ENCODE measurements at regions not wholly inside any gene's neighbourhood (a gene's known extent, or its start where the extent isn't known, plus 50 kb on each side); places are given as distances from the start of the nearest gene placed in this dataset.

GRCh38 chr21:41598561-41599431 is 90.8 kb upstream of the TMPRSS2 start:
- no peak for TF ChIP-seq POLR2A (IDR thresholded peaks at IDR 0.05; ENCODE audit: low read depth, low read length)
- TF ChIP-seq PAX5 (IDR thresholded peaks at IDR 0.05; ENCODE audit: insufficient read depth, low read length, severe bottlenecking) = no peak
- no peak for TF ChIP-seq SPI1 (IDR thresholded peaks at IDR 0.05; ENCODE audit: low read depth, low read length)
- TF ChIP-seq POLR2AphosphoS5 (IDR thresholded peaks at IDR 0.05; ENCODE audit: low read depth, low read length) = no peak
- no peak for TF ChIP-seq TAF1 (IDR thresholded peaks at IDR 0.05; ENCODE audit: low read depth, low read length)
- no peak for TF ChIP-seq POU2F2 (IDR thresholded peaks at IDR 0.05; ENCODE audit: low read depth, low read length)
- DNase-seq (ENCODE audit: insufficient read length, low spot score) = no peak
- FAIRE-seq = no peak

GRCh38 chr21:41597811-41598231 is 89.9 kb upstream of the TMPRSS2 start:
- TF ChIP-seq TAF1 (IDR thresholded peaks at IDR 0.05; ENCODE audit: low read depth, low read length) (no peak), PAX5 (IDR thresholded peaks at IDR 0.05; ENCODE audit: insufficient read depth, low read length, severe bottlenecking) (no peak), POU2F2 (IDR thresholded peaks at IDR 0.05; ENCODE audit: low read depth, low read length) (no peak), POLR2A (IDR thresholded peaks at IDR 0.05; ENCODE audit: low read depth, low read length) (no peak), POLR2AphosphoS5 (IDR thresholded peaks at IDR 0.05; ENCODE audit: low read depth, low read length) (no peak), SPI1 (IDR thresholded peaks at IDR 0.05; ENCODE audit: low read depth, low read length) (no peak)
- no peak for DNase-seq (ENCODE audit: insufficient read length, low spot score)
- no peak for FAIRE-seq

GRCh38 chr21:41597227-41597626 is 89.3 kb upstream of the TMPRSS2 start:
- TF ChIP-seq POLR2AphosphoS5 (IDR thresholded peaks at IDR 0.05; ENCODE audit: low read depth, low read length) = no peak
- TF ChIP-seq SPI1 (IDR thresholded peaks at IDR 0.05; ENCODE audit: low read depth, low read length) = no peak
- no peak for TF ChIP-seq TAF1 (IDR thresholded peaks at IDR 0.05; ENCODE audit: low read depth, low read length)
- TF ChIP-seq POLR2A (IDR thresholded peaks at IDR 0.05; ENCODE audit: low read depth, low read length) = no peak
- no peak for TF ChIP-seq POU2F2 (IDR thresholded peaks at IDR 0.05; ENCODE audit: low read depth, low read length)
- no peak for TF ChIP-seq PAX5 (IDR thresholded peaks at IDR 0.05; ENCODE audit: insufficient read depth, low read length, severe bottlenecking)
- DNase-seq (ENCODE audit: insufficient read length, low spot score) (no peak), FAIRE-seq (no peak)

- TF ChIP-seq SPI1 (IDR thresholded peaks at IDR 0.05; ENCODE audit: low read depth, low read length) = no peak
- no peak for TF ChIP-seq POLR2AphosphoS5 (IDR thresholded peaks at IDR 0.05; ENCODE audit: low read depth, low read length)
- no peak for TF ChIP-seq TAF1 (IDR thresholded peaks at IDR 0.05; ENCODE audit: low read depth, low read length)
- no peak for TF ChIP-seq PAX5 (IDR thresholded peaks at IDR 0.05; ENCODE audit: insufficient read depth, low read length, severe bottlenecking)
- TF ChIP-seq POU2F2 (IDR thresholded peaks at IDR 0.05; ENCODE audit: low read depth, low read length) = no peak
Observed at GRCh38 chr21:41596241-41596925, 88.4 kb upstream of the TMPRSS2 start.

GRCh38 chr21:41594268-41594667 is 86.3 kb upstream of the TMPRSS2 start:
- DNase-seq (ENCODE audit: insufficient read length, low spot score) (no peak), FAIRE-seq (no peak)
- TF ChIP-seq POU2F2 (IDR thresholded peaks at IDR 0.05; ENCODE audit: low read depth, low read length) (no peak), POLR2A (IDR thresholded peaks at IDR 0.05; ENCODE audit: low read depth, low read length) (no peak), TAF1 (IDR thresholded peaks at IDR 0.05; ENCODE audit: low read depth, low read length) (no peak)

More at GRCh38 chr21:41596241-41596925, 88.4 kb upstream of the TMPRSS2 start:
- no peak for DNase-seq (ENCODE audit: insufficient read length, low spot score)
- no peak for FAIRE-seq

- no peak for DNase-seq (ENCODE audit: insufficient read length, low spot score)
- TF ChIP-seq SPI1 (IDR thresholded peaks at IDR 0.05; ENCODE audit: low read depth, low read length) (no peak), POLR2A (IDR thresholded peaks at IDR 0.05; ENCODE audit: low read depth, low read length) (no peak), POU2F2 (IDR thresholded peaks at IDR 0.05; ENCODE audit: low read depth, low read length) (no peak), PAX5 (IDR thresholded peaks at IDR 0.05; ENCODE audit: insufficient read depth, low read length, severe bottlenecking) (no peak), TAF1 (IDR thresholded peaks at IDR 0.05; ENCODE audit: low read depth, low read length) (no peak), POLR2AphosphoS5 (IDR thresholded peaks at IDR 0.05; ENCODE audit: low read depth, low read length) (no peak)
- FAIRE-seq = no peak
Observed at GRCh38 chr21:41593760-41594138, 85.8 kb upstream of the TMPRSS2 start.

GRCh38 chr21:41593051-41593759 is 85.2 kb upstream of the TMPRSS2 start:
- DNase-seq (ENCODE audit: insufficient read length, low spot score) (no peak), FAIRE-seq (no peak)
- TF ChIP-seq POLR2A (IDR thresholded peaks at IDR 0.05; ENCODE audit: low read depth, low read length) (no peak), SPI1 (IDR thresholded peaks at IDR 0.05; ENCODE audit: low read depth, low read length) (no peak), POU2F2 (IDR thresholded peaks at IDR 0.05; ENCODE audit: low read depth, low read length) (no peak), PAX5 (IDR thresholded peaks at IDR 0.05; ENCODE audit: insufficient read depth, low read length, severe bottlenecking) (no peak), POLR2AphosphoS5 (IDR thresholded peaks at IDR 0.05; ENCODE audit: low read depth, low read length) (no peak), TAF1 (IDR thresholded peaks at IDR 0.05; ENCODE audit: low read depth, low read length) (no peak)

- no peak for TF ChIP-seq POU2F2 (IDR thresholded peaks at IDR 0.05; ENCODE audit: low read depth, low read length)
- no peak for TF ChIP-seq TAF1 (IDR thresholded peaks at IDR 0.05; ENCODE audit: low read depth, low read length)
- TF ChIP-seq SPI1 (IDR thresholded peaks at IDR 0.05; ENCODE audit: low read depth, low read length) = no peak
- TF ChIP-seq PAX5 (IDR thresholded peaks at IDR 0.05; ENCODE audit: insufficient read depth, low read length, severe bottlenecking) = no peak
- TF ChIP-seq POLR2AphosphoS5 (IDR thresholded peaks at IDR 0.05; ENCODE audit: low read depth, low read length) = no peak
- TF ChIP-seq POLR2A (IDR thresholded peaks at IDR 0.05; ENCODE audit: low read depth, low read length) = no peak
- DNase-seq (ENCODE audit: insufficient read length, low spot score) (no peak), FAIRE-seq (no peak)
Observed at GRCh38 chr21:41589620-41590175, 81.7 kb upstream of the TMPRSS2 start.

- FAIRE-seq = no peak
- TF ChIP-seq SPI1 (IDR thresholded peaks at IDR 0.05; ENCODE audit: low read depth, low read length) = no peak
- TF ChIP-seq PAX5 (IDR thresholded peaks at IDR 0.05; ENCODE audit: insufficient read depth, low read length, severe bottlenecking) = no peak
- TF ChIP-seq POLR2A (IDR thresholded peaks at IDR 0.05; ENCODE audit: low read depth, low read length) = no peak
- TF ChIP-seq POLR2AphosphoS5 (IDR thresholded peaks at IDR 0.05; ENCODE audit: low read depth, low read length) = no peak
- TF ChIP-seq TAF1 (IDR thresholded peaks at IDR 0.05; ENCODE audit: low read depth, low read length) = no peak
- TF ChIP-seq POU2F2 (IDR thresholded peaks at IDR 0.05; ENCODE audit: low read depth, low read length) = no peak
- DNase-seq (ENCODE audit: insufficient read length, low spot score) = no peak
Observed at GRCh38 chr21:41589131-41589530, 81.2 kb upstream of the TMPRSS2 start.

Data from GM12891 (cell line).